ENCODE measurements at regions not wholly inside any gene's neighbourhood (a gene's known extent, or its start where the extent isn't known, plus 50 kb on each side); places are given as distances from the start of the nearest gene placed in this dataset.

- Histone ChIP-seq H3K36me3 (ENCODE audit: insufficient read depth, low read length) (no peaks in the 10 kb centered on the region), H2AFZ (ENCODE audit: low read length) (no peak overlapping the region), H3K9me3 (ENCODE audit: low read length) (no peaks in the 10 kb centered on the region), H3K27ac (ENCODE audit: low read length) (no peak overlapping the region), H3K9me2 (replicated peaks; ENCODE audit: insufficient read depth, low read length) (no peaks in the 10 kb centered on the region), H3K4me1 (ENCODE audit: low read length) (no peaks in the 10 kb centered on the region), H3K9ac (ENCODE audit: low read length) (no peak overlapping the region), H3K4me2 (ENCODE audit: low read depth, low read length, poor library complexity, severe bottlenecking) (no peak overlapping the region), H3K79me2 (ENCODE audit: low read length) (no peaks in the 10 kb centered on the region), H4K20me1 (ENCODE audit: insufficient read depth, low read depth, low read length) (no peaks in the 10 kb centered on the region), H3K27me3 (ENCODE audit: low read length) (no peaks in the 10 kb centered on the region), H3K4me3 (ENCODE audit: low read length) (no peak overlapping the region)
- DNase-seq, result no peak
Observed at GRCh38 chr3:36656873-36657272, 107.5 kb downstream of the DCLK3 start.

DNA sequence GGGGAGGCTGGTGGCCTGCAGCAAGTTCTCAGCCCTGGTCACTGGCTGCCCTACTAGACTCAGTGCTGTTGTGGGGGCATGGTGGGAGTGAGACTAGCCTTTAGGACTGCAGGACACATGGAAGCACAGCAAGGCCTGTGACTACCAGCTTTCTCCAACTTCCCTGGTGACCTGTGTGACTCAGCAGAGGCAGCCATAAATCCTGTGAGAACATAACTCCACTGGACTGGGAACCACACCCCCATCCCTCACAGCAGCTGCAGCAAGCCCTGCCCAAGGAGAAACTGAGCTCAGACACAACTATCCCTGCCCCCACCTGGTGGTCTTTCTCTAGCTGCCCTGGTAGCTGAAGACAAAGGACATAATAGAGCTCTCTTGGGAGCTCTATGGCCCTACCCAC lies 111.3 kb downstream of the DCLK3 start:
- no peaks in the 10 kb centered on the region for H4K20me1 ChIP-seq (ENCODE audit: insufficient read depth, low read depth, low read length)
- H3K4me2 ChIP-seq (ENCODE audit: low read depth, low read length, poor library complexity, severe bottlenecking), result no peak overlapping the region
- no peak for DNase-seq
- H3K9me2 ChIP-seq (replicated peaks; ENCODE audit: insufficient read depth, low read length), result no peaks in the 10 kb centered on the region
- H3K79me2 ChIP-seq (ENCODE audit: low read length), result no peaks in the 10 kb centered on the region
- no peaks in the 10 kb centered on the region for H3K27me3 ChIP-seq (ENCODE audit: low read length)
- no peak overlapping the region for H3K9ac ChIP-seq (ENCODE audit: low read length)
- H3K27ac ChIP-seq (ENCODE audit: low read length), result no peak overlapping the region
- H3K4me1 ChIP-seq (ENCODE audit: low read length), result no peaks in the 10 kb centered on the region
- no peaks in the 10 kb centered on the region for H3K36me3 ChIP-seq (ENCODE audit: insufficient read depth, low read length)
- H2AFZ ChIP-seq (ENCODE audit: low read length), result no peak overlapping the region
- H3K4me3 ChIP-seq (ENCODE audit: low read length), result no peak overlapping the region
- no peaks in the 10 kb centered on the region for H3K9me3 ChIP-seq (ENCODE audit: low read length)

DNA sequence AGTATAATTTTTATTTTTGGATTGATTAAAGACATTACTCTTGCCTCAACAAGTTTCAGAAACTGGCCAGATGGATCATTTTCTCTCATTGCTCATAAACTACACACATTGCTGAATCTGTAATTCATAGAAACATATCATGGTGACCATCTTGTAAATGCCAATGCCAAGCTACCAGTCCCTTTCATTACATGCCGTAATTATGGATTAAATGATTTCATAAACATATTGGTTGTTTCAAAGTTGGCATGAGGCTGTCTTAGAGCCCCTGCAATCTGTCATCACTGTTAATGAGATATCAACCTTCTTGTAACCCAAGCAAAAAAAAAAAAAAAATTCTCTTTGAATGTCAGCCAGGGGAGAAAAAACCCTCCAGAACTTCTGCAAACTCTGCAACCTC lies 112.2 kb downstream of the DCLK3 start:
- no peak overlapping the region for H3K9ac ChIP-seq (ENCODE audit: low read length)
- no peaks in the 10 kb centered on the region for H3K9me3 ChIP-seq (ENCODE audit: low read length)
- H3K9me2 ChIP-seq (replicated peaks; ENCODE audit: insufficient read depth, low read length), result no peaks in the 10 kb centered on the region
- H3K27me3 ChIP-seq (ENCODE audit: low read length), result no peaks in the 10 kb centered on the region
- H2AFZ ChIP-seq (ENCODE audit: low read length), result no peak overlapping the region
- no peak overlapping the region for H3K4me3 ChIP-seq (ENCODE audit: low read length)
- no peaks in the 10 kb centered on the region for H3K4me1 ChIP-seq (ENCODE audit: low read length)
- no peaks in the 10 kb centered on the region for H3K79me2 ChIP-seq (ENCODE audit: low read length)
- no peak overlapping the region for H3K27ac ChIP-seq (ENCODE audit: low read length)
- DNase-seq, result no peak
- no peaks in the 10 kb centered on the region for H4K20me1 ChIP-seq (ENCODE audit: insufficient read depth, low read depth, low read length)
- no peaks in the 10 kb centered on the region for H3K36me3 ChIP-seq (ENCODE audit: insufficient read depth, low read length)
- H3K4me2 ChIP-seq (ENCODE audit: low read depth, low read length, poor library complexity, severe bottlenecking), result no peak overlapping the region

DNA sequence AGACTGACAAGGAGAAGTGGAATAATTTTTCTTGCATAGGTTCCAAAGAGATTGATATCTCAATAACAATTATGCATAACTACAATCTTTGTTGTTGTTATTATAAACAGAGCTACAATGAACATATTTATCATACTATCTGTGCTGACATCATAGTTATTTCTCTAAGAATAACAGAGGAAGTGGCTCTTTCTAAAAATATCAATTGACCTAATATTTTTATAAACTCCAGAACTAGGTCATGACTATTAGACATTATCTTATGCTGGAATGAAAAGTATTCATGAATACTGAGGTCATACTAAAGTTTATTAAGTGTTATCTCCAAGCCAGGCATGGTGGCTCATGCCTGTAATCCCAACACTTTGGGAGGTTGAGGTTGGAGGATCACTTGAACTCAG lies 114.1 kb downstream of the DCLK3 start:
- Histone ChIP-seq H3K9ac (ENCODE audit: low read length) (no peak overlapping the region), H3K4me1 (ENCODE audit: low read length) (no peaks in the 10 kb centered on the region), H3K27ac (ENCODE audit: low read length) (no peak overlapping the region), H3K36me3 (ENCODE audit: insufficient read depth, low read length) (no peaks in the 10 kb centered on the region), H4K20me1 (ENCODE audit: insufficient read depth, low read depth, low read length) (no peaks in the 10 kb centered on the region), H3K9me2 (replicated peaks; ENCODE audit: insufficient read depth, low read length) (no peaks in the 10 kb centered on the region), H3K79me2 (ENCODE audit: low read length) (no peaks in the 10 kb centered on the region), H3K4me2 (ENCODE audit: low read depth, low read length, poor library complexity, severe bottlenecking) (no peak overlapping the region), H3K27me3 (ENCODE audit: low read length) (no peaks in the 10 kb centered on the region), H2AFZ (ENCODE audit: low read length) (no peak overlapping the region), H3K4me3 (ENCODE audit: low read length) (no peak overlapping the region), H3K9me3 (ENCODE audit: low read length) (no peaks in the 10 kb centered on the region)
- no peak for DNase-seq

- no peak overlapping the region for H3K27ac ChIP-seq (ENCODE audit: low read length)
- H3K27me3 ChIP-seq (ENCODE audit: low read length), result no peaks in the 10 kb centered on the region
- H3K4me2 ChIP-seq (ENCODE audit: low read depth, low read length, poor library complexity, severe bottlenecking), result no peak overlapping the region
- H3K4me3 ChIP-seq (ENCODE audit: low read length), result no peak overlapping the region
- no peaks in the 10 kb centered on the region for H3K4me1 ChIP-seq (ENCODE audit: low read length)
- H3K79me2 ChIP-seq (ENCODE audit: low read length), result no peaks in the 10 kb centered on the region
- H3K9me2 ChIP-seq (replicated peaks; ENCODE audit: insufficient read depth, low read length), result no peaks in the 10 kb centered on the region
- H3K9me3 ChIP-seq (ENCODE audit: low read length), result no peaks in the 10 kb centered on the region
- no peaks in the 10 kb centered on the region for H3K36me3 ChIP-seq (ENCODE audit: insufficient read depth, low read length)
- DNase-seq, result no peak
- H4K20me1 ChIP-seq (ENCODE audit: insufficient read depth, low read depth, low read length), result no peaks in the 10 kb centered on the region
- H3K9ac ChIP-seq (ENCODE audit: low read length), result no peak overlapping the region
- no peak overlapping the region for H2AFZ ChIP-seq (ENCODE audit: low read length)
Observed at GRCh38 chr3:36649125-36649524, 115.2 kb downstream of the DCLK3 start.

DNA sequence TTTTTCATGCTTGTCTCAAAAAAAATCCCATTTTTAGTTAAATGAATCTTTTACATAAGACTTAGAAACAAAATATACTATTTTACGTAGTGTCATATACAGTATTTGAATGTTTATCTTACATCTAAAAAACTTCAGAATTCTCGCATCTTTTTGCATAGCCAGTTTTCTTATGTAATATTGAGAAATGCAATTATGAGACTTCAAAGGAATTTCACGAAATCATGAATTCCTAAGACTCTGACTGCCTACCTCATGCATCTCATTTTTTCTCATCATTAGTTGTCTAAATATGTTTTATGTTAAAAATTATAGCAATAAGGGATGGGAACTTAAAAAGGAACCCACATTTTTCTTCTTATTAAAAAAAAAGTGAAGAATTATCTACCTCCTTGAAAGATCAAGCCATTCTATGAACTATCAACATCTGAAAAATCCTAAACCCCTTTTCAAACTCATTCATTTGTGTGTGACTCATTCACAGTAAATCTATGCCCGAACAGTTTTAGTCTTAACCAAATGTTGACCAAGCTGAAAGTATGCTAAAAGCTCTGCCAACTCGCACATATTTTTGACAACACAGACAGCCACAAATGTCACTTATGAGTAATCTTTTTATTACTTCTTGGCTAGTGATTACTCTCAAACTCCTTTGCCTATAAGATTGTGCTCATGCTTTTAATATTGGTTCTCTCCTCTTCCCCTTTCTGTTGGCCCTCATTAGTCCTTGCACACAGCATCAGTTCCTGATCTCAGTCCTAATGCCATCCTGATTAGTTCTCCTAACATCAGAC lies 115.9 kb downstream of the DCLK3 start:
- Histone ChIP-seq H3K27ac (ENCODE audit: low read length) (no peak overlapping the region), H3K9me2 (replicated peaks; ENCODE audit: insufficient read depth, low read length) (no peaks in the 10 kb centered on the region), H4K20me1 (ENCODE audit: insufficient read depth, low read depth, low read length) (no peaks in the 10 kb centered on the region), H3K79me2 (ENCODE audit: low read length) (no peaks in the 10 kb centered on the region), H3K4me3 (ENCODE audit: low read length) (no peak overlapping the region), H3K27me3 (ENCODE audit: low read length) (no peaks in the 10 kb centered on the region), H3K9me3 (ENCODE audit: low read length) (no peaks in the 10 kb centered on the region), H3K4me1 (ENCODE audit: low read length) (no peaks in the 10 kb centered on the region), H3K9ac (ENCODE audit: low read length) (no peak overlapping the region), H3K36me3 (ENCODE audit: insufficient read depth, low read length) (no peaks in the 10 kb centered on the region), H2AFZ (ENCODE audit: low read length) (no peak overlapping the region), H3K4me2 (ENCODE audit: low read depth, low read length, poor library complexity, severe bottlenecking) (no peak overlapping the region)
- no peak for DNase-seq

GRCh38 chr3:36647423-36647853 lies 116.9 kb downstream of the DCLK3 start:
- no peak overlapping the region for H3K4me2 ChIP-seq (ENCODE audit: low read depth, low read length, poor library complexity, severe bottlenecking)
- no peak overlapping the region for H3K27ac ChIP-seq (ENCODE audit: low read length)
- H3K9me3 ChIP-seq (ENCODE audit: low read length), result no peaks in the 10 kb centered on the region
- no peak overlapping the region for H3K4me3 ChIP-seq (ENCODE audit: low read length)
- no peak overlapping the region for H3K9ac ChIP-seq (ENCODE audit: low read length)
- DNase-seq, result no peak
- no peaks in the 10 kb centered on the region for H3K4me1 ChIP-seq (ENCODE audit: low read length)
- no peaks in the 10 kb centered on the region for H4K20me1 ChIP-seq (ENCODE audit: insufficient read depth, low read depth, low read length)
- H3K36me3 ChIP-seq (ENCODE audit: insufficient read depth, low read length), result no peaks in the 10 kb centered on the region
- H3K27me3 ChIP-seq (ENCODE audit: low read length), result no peaks in the 10 kb centered on the region
- H2AFZ ChIP-seq (ENCODE audit: low read length), result no peak overlapping the region
- H3K9me2 ChIP-seq (replicated peaks; ENCODE audit: insufficient read depth, low read length), result no peaks in the 10 kb centered on the region
- no peaks in the 10 kb centered on the region for H3K79me2 ChIP-seq (ENCODE audit: low read length)

DNA sequence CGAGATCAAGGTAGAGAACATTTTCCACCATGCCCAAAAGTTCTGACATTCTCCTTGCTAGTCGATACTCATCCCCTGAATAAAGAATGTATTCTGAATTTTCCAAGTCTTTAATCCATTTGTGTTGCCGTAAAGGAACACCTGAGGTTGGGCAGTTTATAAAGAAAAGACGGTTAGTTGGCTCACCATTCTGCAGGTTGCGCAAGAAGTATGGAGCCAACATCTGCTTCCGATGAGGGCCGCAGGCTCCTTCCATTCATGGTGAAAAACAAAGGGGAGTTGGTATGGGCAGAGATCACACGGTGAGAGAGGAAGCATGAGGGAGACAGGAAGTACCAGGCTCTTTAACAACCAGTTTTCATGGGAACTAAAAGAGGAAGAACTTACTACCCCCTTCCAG lies 121.2 kb downstream of the DCLK3 start:
- no peaks in the 10 kb centered on the region for H3K36me3 ChIP-seq (ENCODE audit: insufficient read depth, low read length)
- H2AFZ ChIP-seq (ENCODE audit: low read length), result no peak overlapping the region
- no peak overlapping the region for H3K4me3 ChIP-seq (ENCODE audit: low read length)
- no peak overlapping the region for H3K27ac ChIP-seq (ENCODE audit: low read length)
- no peaks in the 10 kb centered on the region for H3K27me3 ChIP-seq (ENCODE audit: low read length)
- no peak for DNase-seq
- H4K20me1 ChIP-seq (ENCODE audit: insufficient read depth, low read depth, low read length), result no peaks in the 10 kb centered on the region
- H3K9me2 ChIP-seq (replicated peaks; ENCODE audit: insufficient read depth, low read length), result no peaks in the 10 kb centered on the region
- no peak overlapping the region for H3K9ac ChIP-seq (ENCODE audit: low read length)
- no peak overlapping the region for H3K4me2 ChIP-seq (ENCODE audit: low read depth, low read length, poor library complexity, severe bottlenecking)
- H3K79me2 ChIP-seq (ENCODE audit: low read length), result no peaks in the 10 kb centered on the region
- H3K4me1 ChIP-seq (ENCODE audit: low read length), result no peaks in the 10 kb centered on the region
- no peaks in the 10 kb centered on the region for H3K9me3 ChIP-seq (ENCODE audit: low read length)
